OCI-LY3 (cell line): ENCODE measurements at regions not wholly inside any gene's neighbourhood (a gene's known extent, or its start where the extent isn't known, plus 50 kb on each side); places are given as distances from the start of the nearest gene placed in this dataset.

ENCODE experiments used
- H2AFZ ChIP-seq: fragments of 200-600, 300-600 bp; shearing (Covaris generic); 2 replicates; pipeline ENCODE4 v1.6.0; 2014; ENCODE audit warnings: antibody characterized with exemption, low read depth, low read length
- H3K27ac ChIP-seq: fragments of 200-600, 300-600 bp; sonication (generic); 2 replicates; pipeline ENCODE4 v1.5.1; 2014; ENCODE audit warnings: mild to moderate bottlenecking, low read length, moderate library complexity, mixed read lengths
- H3K27me3 ChIP-seq: fragments of 200-600, 300-600 bp; sonication (generic); 2 replicates; pipeline ENCODE4 v1.6.1; 2014; ENCODE audit warnings: low read depth, low read length, mixed read lengths
- H3K36me3 ChIP-seq: fragments of 200-600, 300-600 bp; sonication (generic); replicated peaks from 2 replicates; pipeline ENCODE3; 2014; ENCODE audit warnings: low read depth, low read length, mixed read lengths
- H3K4me1 ChIP-seq: fragments of 300-600, 200-600 bp; sonication (generic); 2 replicates; pipeline ENCODE4 v1.6.1; 2014; ENCODE audit warnings: low read length, mixed read lengths
- H3K4me2 ChIP-seq: fragments of 200-600, 300-600 bp; sonication (generic); 2 replicates; pipeline ENCODE4 v1.6.1; 2014; ENCODE audit warnings: low read length, mixed read lengths
- H3K4me3 ChIP-seq: fragments of 300-600, 200-600 bp; sonication (generic); 2 replicates; pipeline ENCODE4 v1.5.1; 2014; ENCODE audit warnings: antibody characterized with exemption, mild to moderate bottlenecking, low read length, moderate library complexity
- H3K79me2 ChIP-seq: fragments of 300-600, 200-600 bp; shearing (Covaris generic); 2 replicates; pipeline ENCODE4 v1.6.1; 2014; ENCODE audit warnings: mild to moderate bottlenecking, low read length, mixed read lengths
- H3K9ac ChIP-seq: fragments of 300-600, 200-600 bp; shearing (Covaris generic); 2 replicates; pipeline ENCODE4 v1.6.0; 2014; ENCODE audit warnings: mild to moderate bottlenecking, low read length, moderate library complexity
- H3K9me3 ChIP-seq: fragments of 200-600, 300-600 bp; shearing (Covaris generic); 2 replicates; pipeline ENCODE4 v1.6.1; 2014; ENCODE audit warnings: low read length, mixed read lengths; ENCODE audit not compliant: insufficient read depth
- H4K20me1 ChIP-seq: fragments of 200-600, 300-600 bp; sonication (generic); 2 replicates; pipeline ENCODE4 v1.6.1; 2016; ENCODE audit warnings: low read length, mixed read lengths; ENCODE audit not compliant: insufficient read depth
- CTCF ChIP-seq: fragments of 200-600, 300-600 bp; sonication (generic); IDR thresholded peaks from 2 replicates; pipeline ENCODE4 v1.5.1; 2014; ENCODE audit warnings: antibody characterized with exemption, low read length, low read depth
- EZH2phosphoT487 ChIP-seq: fragments of 200-600 bp; shearing (Covaris generic); IDR thresholded peaks from 2 replicates; pipeline ENCODE4 v1.6.1; 2018; ENCODE audit warnings: antibody characterized with exemption, mixed run types, low read depth

DNA sequence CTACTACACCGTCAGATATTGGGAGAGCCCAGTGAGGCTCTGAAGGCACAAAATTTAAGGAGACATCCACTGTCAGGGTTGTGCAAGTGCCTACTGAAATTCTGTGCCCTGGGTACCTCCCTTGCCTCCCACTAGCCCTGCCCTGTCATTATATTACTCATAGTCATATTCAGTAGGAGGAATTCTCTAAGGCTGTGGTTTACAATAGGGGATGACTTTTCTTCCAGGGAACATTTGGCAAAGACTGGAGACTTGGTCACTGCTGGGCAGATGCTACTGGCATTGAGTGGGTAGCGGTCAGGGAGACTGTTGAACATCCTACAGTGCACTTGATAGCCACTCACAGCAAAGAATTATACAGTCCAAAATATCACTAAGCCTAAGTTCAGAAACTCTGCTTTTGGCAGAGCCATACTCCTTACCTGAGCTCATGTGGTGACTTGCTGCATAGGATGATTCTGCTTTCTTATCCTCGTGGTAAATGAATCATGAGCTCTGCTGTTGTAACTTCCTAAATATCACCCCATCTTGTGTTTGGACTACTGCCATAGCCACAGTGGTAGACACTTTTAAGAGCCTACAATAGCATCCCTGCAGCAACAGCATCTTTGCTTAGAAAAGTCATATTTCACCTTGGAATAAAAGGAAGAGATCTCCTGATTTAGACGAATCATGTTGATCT is 563.4 kb upstream of the PLXNA2 start:
- Histone ChIP-seq H3K36me3 (no peaks in the 10 kb centered on the region), H3K9me3 (no peaks in the 10 kb centered on the region), H3K4me3 (no peak overlapping the region), H3K27ac (no peak overlapping the region), H3K9ac (no peak overlapping the region), H3K4me1 (no peaks in the 10 kb centered on the region), H3K79me2 (no peaks in the 10 kb centered on the region), H2AFZ (no peak overlapping the region), H4K20me1 (no peaks in the 10 kb centered on the region), H3K4me2 (no peak overlapping the region), H3K27me3 (peaks cover 25% of the 10 kb centered on the region)
- TF ChIP-seq EZH2phosphoT487 (no peak), CTCF (no peak)

- no peak overlapping the region for H2AFZ ChIP-seq
- H3K4me1 ChIP-seq, result no peaks in the 10 kb centered on the region
- H3K27me3 ChIP-seq, result peaks cover 18% of the 10 kb centered on the region; the same call in 1 of the 2 replicates
- H3K9ac ChIP-seq, result no peak overlapping the region
- H3K9me3 ChIP-seq, result no peaks in the 10 kb centered on the region
- H3K79me2 ChIP-seq, result no peaks in the 10 kb centered on the region
- H3K4me3 ChIP-seq, result no peak overlapping the region
- H4K20me1 ChIP-seq, result no peaks in the 10 kb centered on the region
- no peak overlapping the region for H3K27ac ChIP-seq
- no peak overlapping the region for H3K4me2 ChIP-seq
- H3K36me3 ChIP-seq, result no peaks in the 10 kb centered on the region
- TF ChIP-seq EZH2phosphoT487 (no peak), CTCF (no peak)
Observed at GRCh38 chr1:208808301-208808700, 564.1 kb upstream of the PLXNA2 start.

DNA sequence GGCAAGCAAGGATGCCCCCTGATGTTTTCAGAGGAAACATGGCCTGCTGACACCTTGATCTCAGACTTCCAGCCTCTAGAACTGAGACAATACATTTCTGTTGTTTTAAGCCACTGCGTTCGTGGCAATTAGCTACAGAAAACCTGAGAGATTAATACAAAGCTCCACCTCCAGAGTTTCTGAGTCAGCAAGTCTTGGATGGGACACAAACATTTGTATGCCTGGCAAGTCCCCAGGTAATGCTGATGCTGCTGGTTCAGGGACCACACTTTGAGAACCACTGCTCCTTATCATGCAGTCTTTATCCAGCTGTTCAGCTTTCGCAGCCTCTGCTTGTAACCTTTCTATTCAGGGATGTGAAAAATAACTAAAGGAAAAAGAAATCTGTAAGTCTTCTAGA is 565.7 kb upstream of the PLXNA2 start:
- TF ChIP-seq CTCF (no peak), EZH2phosphoT487 (no peak)
- Histone ChIP-seq H4K20me1 (no peaks in the 10 kb centered on the region), H3K27ac (no peak overlapping the region), H3K4me1 (no peaks in the 10 kb centered on the region), H3K79me2 (no peaks in the 10 kb centered on the region), H3K27me3 (peaks cover 15% of the 10 kb centered on the region; the same call in 1 of the 2 replicates), H3K4me2 (no peak overlapping the region), H3K36me3 (no peaks in the 10 kb centered on the region), H3K9me3 (no peaks in the 10 kb centered on the region), H3K4me3 (no peak overlapping the region), H2AFZ (no peak overlapping the region), H3K9ac (no peak overlapping the region)

- Histone ChIP-seq H3K79me2 (no peaks in the 10 kb centered on the region), H4K20me1 (no peaks in the 10 kb centered on the region), H3K36me3 (no peaks in the 10 kb centered on the region), H3K27ac (no peak overlapping the region), H3K4me2 (no peak overlapping the region), H3K4me3 (no peak overlapping the region), H3K9ac (no peak overlapping the region), H2AFZ (no peak overlapping the region), H3K27me3 (peaks cover 9% of the 10 kb centered on the region), H3K9me3 (no peaks in the 10 kb centered on the region), H3K4me1 (no peaks in the 10 kb centered on the region)
- TF ChIP-seq CTCF, result no peak
- no peak for TF ChIP-seq EZH2phosphoT487
Observed at GRCh38 chr1:208818770-208819445, 574.7 kb upstream of the PLXNA2 start.
